Endodermal cell (in vitro differentiated cells): ENCODE measurements at regions not wholly inside any gene's neighbourhood (a gene's known extent, or its start where the extent isn't known, plus 50 kb on each side); places are given as distances from the start of the nearest gene placed in this dataset.
"Not testable (repeated sequence)": the region's sequence is repeated elsewhere in the genome, so short reads cannot be mapped to it uniquely, and the experiment has no call there.

ENCODE experiments used
- DNase-seq: peaks from one replicate; pipeline ENCODE4 v3.0.0-alpha.2; 2017
- H3K27ac ChIP-seq: 2 replicates; pipeline ENCODE4 v1.5.1; 2013; ENCODE audit warnings: mild to moderate bottlenecking, low read depth, low read length, moderate library complexity
- H3K27me3 ChIP-seq: 2 replicates; pipeline ENCODE4 v1.6.1; 2013; ENCODE audit warnings: mild to moderate bottlenecking, low read length, moderate library complexity; ENCODE audit not compliant: insufficient read depth, control insufficient read depth, poor library complexity, severe bottlenecking
- H3K36me3 ChIP-seq: 2 replicates; pipeline ENCODE4 v1.7.0; 2013; ENCODE audit warnings: mild to moderate bottlenecking, low read length, moderate library complexity; ENCODE audit not compliant: control insufficient read depth, insufficient read depth
- H3K4me1 ChIP-seq: one replicate; pipeline ENCODE4 v1.7.0; 2013; ENCODE audit warnings: low read length; ENCODE audit not compliant: control insufficient read depth, insufficient read depth
- H3K4me3 ChIP-seq: 2 replicates; pipeline ENCODE4 v1.5.1; 2013; ENCODE audit warnings: mild to moderate bottlenecking, low read length, moderate library complexity
- H3K9ac ChIP-seq: 2 replicates; pipeline ENCODE4 v1.6.1; 2013; ENCODE audit warnings: mild to moderate bottlenecking, low read length, moderate library complexity; ENCODE audit not compliant: poor library complexity, severe bottlenecking; ENCODE audit errors: extremely low read depth
- H3K9me3 ChIP-seq: 2 replicates; pipeline ENCODE4 v1.6.1; 2013; ENCODE audit warnings: mild to moderate bottlenecking, low read length, moderate library complexity; ENCODE audit not compliant: control insufficient read depth
- H3K27ac Mint-ChIP-seq: 2 replicates; pipeline ENCODE4 v1.8.0; 2020; ENCODE audit warnings: mixed read lengths
- H3K27me3 Mint-ChIP-seq: 2 replicates; pipeline ENCODE4 v1.8.0; 2021; ENCODE audit warnings: mild to moderate bottlenecking, mixed read lengths; ENCODE audit not compliant: insufficient read depth
- H3K36me3 Mint-ChIP-seq: 2 replicates; pipeline ENCODE4 v1.8.0; 2020; ENCODE audit warnings: low read depth, mixed read lengths
- H3K4me1 Mint-ChIP-seq: 2 replicates; pipeline ENCODE4 v1.8.0; 2020; ENCODE audit warnings: mixed read lengths
- H3K4me3 Mint-ChIP-seq: 2 replicates; pipeline ENCODE4 v1.8.0; 2020; ENCODE audit warnings: mild to moderate bottlenecking, moderate library complexity, mixed read lengths
- H3K9me3 Mint-ChIP-seq: 2 replicates; pipeline ENCODE4 v1.8.0; 2020; ENCODE audit warnings: mild to moderate bottlenecking, mixed read lengths
- WGBS, 2 experiments: methylation state at CpG; one replicate each; pipeline versions ENCODE4 v1.1.5 to v1.1.7; 2013; ENCODE audit warnings: missing lambda C conversion rate in 2 of 2, mixed read lengths in 1 of 2; ENCODE audit not compliant: insufficient coverage in 1 of 2, insufficient read length in 1 of 2; 5-methylcytosine and 5-hydroxymethylcytosine counted together
- TF ChIP-seq, protein P1 (sequence below): fragments of 200-600 bp; sonication (generic); conservative IDR thresholded peaks from 2 replicates; pipeline ENCODE4 v1.5.0; 2021; ENCODE audit warnings: antibody characterized with exemption, mild to moderate bottlenecking

DNA sequence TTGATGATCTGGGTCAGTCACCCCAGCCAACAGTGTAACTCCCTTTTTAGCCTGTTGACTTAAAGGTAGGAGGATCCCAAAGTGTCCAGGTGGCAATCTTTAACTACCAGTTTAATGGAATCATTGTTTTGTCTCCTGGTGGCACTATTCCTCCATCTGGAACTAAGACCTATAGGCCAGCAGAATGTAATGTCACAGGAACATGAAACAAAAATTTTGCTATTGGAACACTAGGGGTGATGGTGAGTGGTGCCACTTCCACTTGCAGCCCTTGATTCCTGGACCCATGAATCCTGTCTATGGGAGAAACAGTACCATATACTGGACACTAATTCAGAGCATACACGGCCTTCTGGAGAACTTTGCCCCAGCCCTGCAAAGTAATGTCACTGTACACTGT, 219.5 kb upstream of the RASA1 start:
- WGBS, 2 experiments: 93 to 100% methylated on average over 1 of the region's 1 CpG
- no peak for DNase-seq
- no peaks in the 10 kb centered on the region for H3K36me3 Mint-ChIP-seq

DNA sequence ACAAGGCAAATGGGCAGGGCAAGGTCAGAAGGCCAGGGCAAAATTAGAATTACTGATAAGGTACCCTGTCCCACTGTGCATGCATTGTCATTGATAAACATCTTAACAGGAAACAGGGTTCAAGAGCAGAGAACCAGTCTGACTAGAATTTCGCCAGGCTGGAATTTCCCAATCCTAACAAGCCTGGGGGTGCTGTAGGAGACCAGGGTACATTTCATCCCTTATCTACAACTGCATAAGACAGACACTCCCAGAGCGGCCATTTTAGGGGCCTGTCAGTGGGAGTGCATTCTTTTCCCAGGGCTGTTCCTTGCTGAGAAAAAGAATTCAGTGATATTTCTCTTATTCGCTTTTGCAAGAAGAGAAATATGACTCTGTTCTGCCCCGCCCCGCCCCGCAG, 218.7 kb upstream of the RASA1 start:
- peaks cover 47% of the 10 kb centered on the region for H3K9me3 Mint-ChIP-seq
- H3K36me3 Mint-ChIP-seq: not testable (repeated sequence)

More for the DNA sequence above, 219.5 kb upstream of the RASA1 start:
- Mint-ChIP-seq H3K27ac (no peak overlapping the region), H3K27me3 (no peaks in the 10 kb centered on the region), H3K9me3 (peaks cover 45% of the 10 kb centered on the region), H3K4me3 (no peak overlapping the region), H3K4me1 (no peaks in the 10 kb centered on the region)
- Histone ChIP-seq H3K27ac (no peak overlapping the region), H3K9ac (no peak overlapping the region), H3K4me1 (no peaks in the 10 kb centered on the region), H3K36me3 (no peaks in the 10 kb centered on the region), H3K27me3 (no peaks in the 10 kb centered on the region), H3K4me3 (no peak overlapping the region), H3K9me3 (peaks cover 12% of the 10 kb centered on the region)
- TF ChIP-seq, protein P1, sequence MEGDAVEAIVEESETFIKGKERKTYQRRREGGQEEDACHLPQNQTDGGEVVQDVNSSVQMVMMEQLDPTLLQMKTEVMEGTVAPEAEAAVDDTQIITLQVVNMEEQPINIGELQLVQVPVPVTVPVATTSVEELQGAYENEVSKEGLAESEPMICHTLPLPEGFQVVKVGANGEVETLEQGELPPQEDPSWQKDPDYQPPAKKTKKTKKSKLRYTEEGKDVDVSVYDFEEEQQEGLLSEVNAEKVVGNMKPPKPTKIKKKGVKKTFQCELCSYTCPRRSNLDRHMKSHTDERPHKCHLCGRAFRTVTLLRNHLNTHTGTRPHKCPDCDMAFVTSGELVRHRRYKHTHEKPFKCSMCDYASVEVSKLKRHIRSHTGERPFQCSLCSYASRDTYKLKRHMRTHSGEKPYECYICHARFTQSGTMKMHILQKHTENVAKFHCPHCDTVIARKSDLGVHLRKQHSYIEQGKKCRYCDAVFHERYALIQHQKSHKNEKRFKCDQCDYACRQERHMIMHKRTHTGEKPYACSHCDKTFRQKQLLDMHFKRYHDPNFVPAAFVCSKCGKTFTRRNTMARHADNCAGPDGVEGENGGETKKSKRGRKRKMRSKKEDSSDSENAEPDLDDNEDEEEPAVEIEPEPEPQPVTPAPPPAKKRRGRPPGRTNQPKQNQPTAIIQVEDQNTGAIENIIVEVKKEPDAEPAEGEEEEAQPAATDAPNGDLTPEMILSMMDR: no peak

DNA sequence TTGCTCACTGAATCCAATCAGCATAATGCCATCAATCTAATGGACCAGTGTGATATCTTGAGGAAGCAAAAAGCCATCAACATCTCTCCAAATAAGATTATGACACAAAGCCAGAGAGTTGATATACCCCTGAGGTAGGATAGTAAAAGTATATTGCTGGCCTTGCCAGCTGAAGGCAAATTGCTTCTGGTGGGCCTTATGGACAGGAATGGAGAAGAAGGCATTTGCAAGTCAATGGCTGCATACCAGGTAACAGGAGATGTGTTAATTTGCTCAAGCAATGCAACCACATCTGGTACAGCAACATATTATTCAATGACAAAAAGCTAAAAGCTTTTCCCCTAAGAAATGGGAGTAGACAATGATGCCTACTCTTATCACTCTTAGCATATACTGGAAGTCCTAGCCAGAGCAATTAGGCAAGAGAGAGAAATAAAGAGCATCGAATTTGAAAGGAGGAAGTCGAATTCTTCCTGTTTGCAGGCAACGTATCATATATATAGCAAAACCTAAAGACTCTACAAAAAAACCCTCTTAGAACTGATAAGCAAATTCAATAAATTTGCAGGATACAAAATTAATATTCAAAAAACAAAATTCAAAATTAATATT, 216.1 kb upstream of the RASA1 start:
- no peaks in the 10 kb centered on the region for H3K4me1 Mint-ChIP-seq
- peaks cover 47% of the 10 kb centered on the region for H3K9me3 Mint-ChIP-seq
- no peaks in the 10 kb centered on the region for H3K27me3 ChIP-seq
- H3K4me1 ChIP-seq: no peaks in the 10 kb centered on the region
- no peaks in the 10 kb centered on the region for H3K27me3 Mint-ChIP-seq
- no peak overlapping the region for H3K9ac ChIP-seq
- no peaks in the 10 kb centered on the region for H3K36me3 Mint-ChIP-seq
- no peak overlapping the region for H3K27ac ChIP-seq
- H3K27ac Mint-ChIP-seq: no peak overlapping the region
- H3K4me3 Mint-ChIP-seq: no peak overlapping the region
- TF ChIP-seq, protein P1: no peak
- WGBS, 2 experiments: 94 to 100% methylated on average over 1 to 3 of the region's 3 CpGs
- peaks cover 12% of the 10 kb centered on the region for H3K9me3 ChIP-seq
- DNase-seq: no peak
- no peaks in the 10 kb centered on the region for H3K36me3 ChIP-seq
- H3K4me3 ChIP-seq: no peak overlapping the region

More for the DNA sequence above, 218.7 kb upstream of the RASA1 start:
- H3K4me3 ChIP-seq, H3K4me3 Mint-ChIP-seq, DNase-seq, H3K36me3 ChIP-seq, H3K27me3 ChIP-seq, H3K27ac Mint-ChIP-seq, H3K27ac ChIP-seq, H3K4me1 Mint-ChIP-seq, H3K27me3 Mint-ChIP-seq, H3K9ac ChIP-seq, H3K4me1 ChIP-seq: not testable (repeated sequence)
- H3K9me3 ChIP-seq: peaks cover 12% of the 10 kb centered on the region
- WGBS, 2 experiments: 89% methylated on average over 5 to 6 of the region's 6 CpGs

- H3K4me1 Mint-ChIP-seq: no peaks in the 10 kb centered on the region
- no peak overlapping the region for H3K9ac ChIP-seq
- H3K4me3 ChIP-seq: no peak overlapping the region
- no peaks in the 10 kb centered on the region for H3K4me1 ChIP-seq
- H3K9me3 Mint-ChIP-seq: peaks cover 50% of the 10 kb centered on the region
- H3K9me3 ChIP-seq: peaks cover 6% of the 10 kb centered on the region
- no peaks in the 10 kb centered on the region for H3K36me3 ChIP-seq
- no peak overlapping the region for H3K27ac Mint-ChIP-seq
- H3K27ac ChIP-seq: no peak overlapping the region
- TF ChIP-seq, protein P1: no peak
- no peaks in the 10 kb centered on the region for H3K27me3 Mint-ChIP-seq
- no peaks in the 10 kb centered on the region for H3K27me3 ChIP-seq
- no peaks in the 10 kb centered on the region for H3K36me3 Mint-ChIP-seq
- DNase-seq: no peak
- WGBS, 2 experiments: 94% methylated on average over 2 of the region's 2 CpGs; no CpG with 5 or more reads in 1 of the 2 experiments
- no peak overlapping the region for H3K4me3 Mint-ChIP-seq
Observed at GRCh38 chr5:87053146-87053545, 214.5 kb upstream of the RASA1 start.
